ENCODE measurements at regions not wholly inside any gene's neighbourhood (a gene's known extent, or its start where the extent isn't known, plus 50 kb on each side); places are given as distances from the start of the nearest gene placed in this dataset.
A peak's percentile ranks its signal among the peaks of the same experiment; 100 is the strongest.

- DNase-seq (ENCODE audit: low read depth) = no peak
- no peaks in the 10 kb centered on the region for H3K27me3 ChIP-seq (ENCODE audit: control insufficient read depth, insufficient read depth, low read length)
- H3K36me3 ChIP-seq (ENCODE audit: control insufficient read depth, insufficient read depth, low read length) = no peaks in the 10 kb centered on the region
- no peak overlapping the region for H3K4me3 ChIP-seq (ENCODE audit: low read depth, low read length)
- no peak for FAIRE-seq
- no peak for TF ChIP-seq CTCF (IDR thresholded peaks at IDR 0.05; ENCODE audit: insufficient read depth, low read length, severe bottlenecking)
Observed at GRCh38 chr2:147639891-147640290, 204.9 kb upstream of the ACVR2A start.

- TF ChIP-seq CTCF (IDR thresholded peaks at IDR 0.05; ENCODE audit: insufficient read depth, low read length, severe bottlenecking) = no peak
- Histone ChIP-seq H3K36me3 (ENCODE audit: control insufficient read depth, insufficient read depth, low read length) (no peaks in the 10 kb centered on the region), H3K4me3 (ENCODE audit: low read depth, low read length) (no peak overlapping the region), H3K27me3 (ENCODE audit: control insufficient read depth, insufficient read depth, low read length) (no peaks in the 10 kb centered on the region)
- DNase-seq (ENCODE audit: low read depth) (no peak), FAIRE-seq (no peak)
Observed at GRCh38 chr2:147639386-147639785, 205.4 kb upstream of the ACVR2A start.

GRCh38 chr2:147636886-147637285, 207.9 kb upstream of the ACVR2A start:
- Histone ChIP-seq H3K4me3 (ENCODE audit: low read depth, low read length) (no peak overlapping the region), H3K27me3 (ENCODE audit: control insufficient read depth, insufficient read depth, low read length) (no peaks in the 10 kb centered on the region), H3K36me3 (ENCODE audit: control insufficient read depth, insufficient read depth, low read length) (no peaks in the 10 kb centered on the region)
- no peak for TF ChIP-seq CTCF (IDR thresholded peaks at IDR 0.05; ENCODE audit: insufficient read depth, low read length, severe bottlenecking)
- FAIRE-seq (no peak), DNase-seq (ENCODE audit: low read depth) (no peak)

- no peaks in the 10 kb centered on the region for H3K27me3 ChIP-seq (ENCODE audit: control insufficient read depth, insufficient read depth, low read length)
- no peaks in the 10 kb centered on the region for H3K36me3 ChIP-seq (ENCODE audit: control insufficient read depth, insufficient read depth, low read length)
- H3K4me3 ChIP-seq (ENCODE audit: low read depth, low read length) = no peak overlapping the region
- DNase-seq (ENCODE audit: low read depth) (peak; percentile 53), FAIRE-seq (no peak)
- no peak for TF ChIP-seq CTCF (IDR thresholded peaks at IDR 0.05; ENCODE audit: insufficient read depth, low read length, severe bottlenecking)
Observed at GRCh38 chr2:147636238-147636882, 208.5 kb upstream of the ACVR2A start.

- TF ChIP-seq CTCF (IDR thresholded peaks at IDR 0.05; ENCODE audit: insufficient read depth, low read length, severe bottlenecking) = no peak
- FAIRE-seq (no peak), DNase-seq (ENCODE audit: low read depth) (no peak)
- H3K27me3 ChIP-seq (ENCODE audit: control insufficient read depth, insufficient read depth, low read length) = no peaks in the 10 kb centered on the region
- H3K36me3 ChIP-seq (ENCODE audit: control insufficient read depth, insufficient read depth, low read length) = no peaks in the 10 kb centered on the region
- H3K4me3 ChIP-seq (ENCODE audit: low read depth, low read length) = no peak overlapping the region
Observed at GRCh38 chr2:147634826-147635225, 210.0 kb upstream of the ACVR2A start.

- H3K4me3 ChIP-seq (ENCODE audit: low read depth, low read length) = no peak overlapping the region
- no peak for DNase-seq (ENCODE audit: low read depth)
- TF ChIP-seq CTCF (IDR thresholded peaks at IDR 0.05; ENCODE audit: insufficient read depth, low read length, severe bottlenecking) = no peak
- no peak for FAIRE-seq
- no peaks in the 10 kb centered on the region for H3K27me3 ChIP-seq (ENCODE audit: control insufficient read depth, insufficient read depth, low read length)
- H3K36me3 ChIP-seq (ENCODE audit: control insufficient read depth, insufficient read depth, low read length) = no peaks in the 10 kb centered on the region
Observed at GRCh38 chr2:147632198-147632597, 212.6 kb upstream of the ACVR2A start.

Data from bronchial epithelial cell (primary cell).